ENCODE measurements at regions not wholly inside any gene's neighbourhood (a gene's known extent, or its start where the extent isn't known, plus 50 kb on each side); places are given as distances from the start of the nearest gene placed in this dataset.
"Not testable (repeated sequence)": the region's sequence is repeated elsewhere in the genome, so short reads cannot be mapped to it uniquely, and the experiment has no call there.

- no peak for DNase-seq
Observed at GRCh38 chr2:122656403-122656802, 901.0 kb downstream of the TSN start.

GRCh38 chr2:122660786-122661634 lies 905.6 kb downstream of the TSN start:
- peak; percentile 37 for DNase-seq

- DNase-seq, result no peak
Observed at GRCh38 chr2:122663620-122664019, 908.2 kb downstream of the TSN start.

- DNase-seq, result no peak
Observed at GRCh38 chr2:122669627-122670026, 914.2 kb downstream of the TSN start.

- DNase-seq, result no peak
Observed at GRCh38 chr2:122670897-122671296, 915.4 kb downstream of the TSN start.

- no peak for DNase-seq
Observed at GRCh38 chr2:122680662-122681061, 925.2 kb downstream of the TSN start.

GRCh38 chr2:122681626-122682025 lies 926.2 kb downstream of the TSN start:
- no peak for DNase-seq

- no peak for DNase-seq
Observed at GRCh38 chr2:122682356-122682755, 926.9 kb downstream of the TSN start.

- no peak for DNase-seq
Observed at GRCh38 chr2:122683018-122683417, 927.6 kb downstream of the TSN start.

- no peak for DNase-seq
Observed at GRCh38 chr2:122692400-122693083, 937.1 kb downstream of the TSN start.

- no peak for DNase-seq
Observed at GRCh38 chr2:122697415-122697814, 942.0 kb downstream of the TSN start.

GRCh38 chr2:122703676-122704075 lies 948.2 kb downstream of the TSN start:
- no peak for DNase-seq

- no peak for DNase-seq
Observed at GRCh38 chr2:122704109-122704563, 948.7 kb downstream of the TSN start.

GRCh38 chr2:122705746-122706145 lies 950.3 kb downstream of the TSN start:
- DNase-seq, result no peak

- DNase-seq, result no peak
Observed at GRCh38 chr2:122706757-122707223, 951.3 kb downstream of the TSN start.

GRCh38 chr2:122707224-122707824 lies 951.9 kb downstream of the TSN start:
- no peak for DNase-seq

- DNase-seq, result no peak
Observed at GRCh38 chr2:122710049-122710448, 954.6 kb downstream of the TSN start.

- no peak for DNase-seq
Observed at GRCh38 chr2:122713800-122714199, 958.3 kb downstream of the TSN start.

- DNase-seq, result not testable (repeated sequence)
Observed at GRCh38 chr2:122720822-122721221, 965.4 kb downstream of the TSN start.

GRCh38 chr2:122734766-122735424 lies 979.4 kb downstream of the TSN start:
- DNase-seq, result peak; percentile 4

GRCh38 chr2:122736279-122736678 lies 980.8 kb downstream of the TSN start:
- DNase-seq, result no peak

GRCh38 chr2:122737429-122738077 lies 982.1 kb downstream of the TSN start:
- DNase-seq, result no peak

Measured in right kidney (tissue), 1 donor.